SH-SY5Y (cell line): ENCODE measurements at regions not wholly inside any gene's neighbourhood (a gene's known extent, or its start where the extent isn't known, plus 50 kb on each side); places are given as distances from the start of the nearest gene placed in this dataset.

ENCODE experiments used
- GATA2 ChIP-seq: IDR thresholded peaks from 2 replicates; pipeline ENCODE4 v1.6.1; 2011; ENCODE audit warnings: mild to moderate bottlenecking, low read depth, low read length
- GATA3 ChIP-seq: IDR thresholded peaks from 2 replicates; pipeline ENCODE4 v1.6.1; 2011; ENCODE audit warnings: low read depth, mild to moderate bottlenecking, low read length, moderate library complexity

GRCh38 chr10:78371136-78371535, 337.5 kb downstream of the RPS24 start:
- TF ChIP-seq GATA2: no peak
- no peak for TF ChIP-seq GATA3
